AG04449 (cell line): ENCODE measurements at regions not wholly inside any gene's neighbourhood (a gene's known extent, or its start where the extent isn't known, plus 50 kb on each side); places are given as distances from the start of the nearest gene placed in this dataset.

ENCODE experiments used
- CTCF ChIA-PET: fragments of 350-600 bp; formaldehyde crosslinking; extraction: SDS; loops from one replicate; lab custom pipeline; 2021; ENCODE audit warnings: antibody characterized with exemption; lab: Yijun Ruan, JAX
- POLR2A ChIA-PET: fragments of 400-600, 350-600 bp; formaldehyde crosslinking; extraction: SDS; loops from one replicate; lab custom pipeline; 2020; ENCODE audit warnings: antibody characterized with exemption, inconsistent platforms; lab: Yijun Ruan, JAX
- DNase-seq: peaks from one replicate; pipeline ENCODE4 v3.0.0-alpha.2; 2010; ENCODE audit warnings: low read depth, low spot score
- H3K4me3 ChIP-seq: 2 replicates; pipeline ENCODE4 v1.5.1; 2011; ENCODE audit warnings: low read depth, mild to moderate bottlenecking, control low read depth, low read length
- TF ChIP-seq, protein P1 (sequence below): IDR thresholded peaks from one replicate; pipeline ENCODE4 v1.5.1; 2011; ENCODE audit warnings: mild to moderate bottlenecking, moderate library complexity, low read length, control low read depth, inconsistent platforms; ENCODE audit not compliant: insufficient read depth; ENCODE audit errors: missing control alignments

GRCh38 chr15:67922971-67923945 lies 83.4 kb upstream of the RNU6-1 start:
- POLR2A ChIA-PET: no interaction called here
- CTCF ChIA-PET: interaction anchor here (1.1 to 1.3 kb wide), 4 partner anchors 8 to 232 kb away, joined by 3 to 5 read pairs (median 4); no protein-coding TSS in a partner anchor

DNA sequence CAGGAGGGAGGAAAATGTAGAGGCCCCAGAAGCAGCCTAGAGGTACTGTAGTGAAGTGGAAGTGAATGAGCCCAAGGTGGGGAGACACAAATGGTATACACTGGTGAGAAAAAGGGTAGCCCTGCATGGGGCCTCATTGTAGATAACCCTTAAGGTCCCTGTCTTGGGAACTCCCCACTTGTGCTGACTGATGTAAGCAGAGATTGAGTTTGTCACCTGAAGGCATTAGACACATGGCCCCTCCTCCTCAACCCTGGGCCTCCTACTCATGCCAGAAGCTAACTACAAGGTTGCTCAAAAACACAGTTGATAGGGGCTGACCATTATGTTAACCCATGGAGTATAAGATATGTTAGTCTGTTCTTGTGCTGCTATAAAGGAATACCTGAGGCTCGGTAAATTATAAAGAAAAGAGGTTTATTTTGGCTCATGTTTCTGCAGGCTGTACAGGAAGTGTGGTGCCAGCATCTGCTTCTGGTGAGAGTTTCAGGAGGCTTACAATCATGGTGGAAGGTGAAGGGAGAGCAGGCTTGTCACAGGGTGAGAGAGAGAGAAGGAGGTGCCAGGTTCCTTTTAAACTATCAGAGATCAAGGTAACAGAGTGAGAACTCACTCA lies 84.6 kb upstream of the RNU6-1 start:
- ChIA-PET POLR2A (no interaction called here), CTCF (interaction anchor here (1.1 to 1.3 kb wide), 4 partner anchors 10 to 231 kb away, joined by 3 to 5 read pairs (median 4); no protein-coding TSS in a partner anchor)
- no peak overlapping the region for H3K4me3 ChIP-seq
- TF ChIP-seq, protein P1, sequence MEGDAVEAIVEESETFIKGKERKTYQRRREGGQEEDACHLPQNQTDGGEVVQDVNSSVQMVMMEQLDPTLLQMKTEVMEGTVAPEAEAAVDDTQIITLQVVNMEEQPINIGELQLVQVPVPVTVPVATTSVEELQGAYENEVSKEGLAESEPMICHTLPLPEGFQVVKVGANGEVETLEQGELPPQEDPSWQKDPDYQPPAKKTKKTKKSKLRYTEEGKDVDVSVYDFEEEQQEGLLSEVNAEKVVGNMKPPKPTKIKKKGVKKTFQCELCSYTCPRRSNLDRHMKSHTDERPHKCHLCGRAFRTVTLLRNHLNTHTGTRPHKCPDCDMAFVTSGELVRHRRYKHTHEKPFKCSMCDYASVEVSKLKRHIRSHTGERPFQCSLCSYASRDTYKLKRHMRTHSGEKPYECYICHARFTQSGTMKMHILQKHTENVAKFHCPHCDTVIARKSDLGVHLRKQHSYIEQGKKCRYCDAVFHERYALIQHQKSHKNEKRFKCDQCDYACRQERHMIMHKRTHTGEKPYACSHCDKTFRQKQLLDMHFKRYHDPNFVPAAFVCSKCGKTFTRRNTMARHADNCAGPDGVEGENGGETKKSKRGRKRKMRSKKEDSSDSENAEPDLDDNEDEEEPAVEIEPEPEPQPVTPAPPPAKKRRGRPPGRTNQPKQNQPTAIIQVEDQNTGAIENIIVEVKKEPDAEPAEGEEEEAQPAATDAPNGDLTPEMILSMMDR: no peak
- no peak for DNase-seq

More at GRCh38 chr15:67922971-67923945, 83.4 kb upstream of the RNU6-1 start:
- TF ChIP-seq, protein P1: no peak
- H3K4me3 ChIP-seq: no peak overlapping the region
- DNase-seq: no peak

DNA sequence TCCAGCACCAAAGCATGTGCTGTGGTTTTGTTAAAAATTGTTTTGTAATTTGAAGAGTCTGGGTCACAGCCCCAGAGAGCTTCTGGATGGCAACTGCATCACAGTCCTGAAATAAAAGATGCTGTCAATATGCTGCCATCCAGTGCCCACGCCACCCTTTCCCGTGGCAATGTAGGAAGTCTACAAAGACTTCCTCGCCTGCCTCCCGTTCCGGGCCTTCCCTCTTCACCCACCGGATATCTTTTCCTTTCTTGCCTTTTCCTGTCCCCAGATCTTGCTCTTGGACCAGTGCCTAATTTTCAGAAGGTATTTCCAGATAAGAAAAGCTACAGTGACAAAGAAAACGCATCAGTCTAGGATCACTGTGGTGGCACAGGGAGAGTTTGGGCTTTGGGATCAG lies 85.3 kb upstream of the RNU6-1 start:
- CTCF ChIA-PET: interaction anchor here (0.7 kb wide), 1 partner anchor 230 kb away, joined by 3 read pairs; no protein-coding TSS in a partner anchor
- POLR2A ChIA-PET: no interaction called here
- TF ChIP-seq, protein P1: no peak

GRCh38 chr15:67927501-67928168 lies 87.8 kb upstream of the RNU6-1 start:
- H3K4me3 ChIP-seq: no peak overlapping the region
- peak; percentile 89 for DNase-seq
- TF ChIP-seq, protein P1: no peak
- POLR2A ChIA-PET: interaction anchor here (0.7 kb wide), 1 partner anchor 126 kb away, joined by 4 read pairs; no protein-coding TSS in a partner anchor
- CTCF ChIA-PET: no interaction called here

More for the DNA sequence above, 85.3 kb upstream of the RNU6-1 start:
- H3K4me3 ChIP-seq: no peak overlapping the region
- DNase-seq: no peak

- TF ChIP-seq, protein P1: no peak
- ChIA-PET POLR2A (no interaction called here), CTCF (no interaction called here)
- no peak for DNase-seq
- H3K4me3 ChIP-seq: no peak overlapping the region
Observed at GRCh38 chr15:67928666-67929065, 88.8 kb upstream of the RNU6-1 start.
